Chondrocyte (in vitro differentiated cells): ENCODE measurements at regions not wholly inside any gene's neighbourhood (a gene's known extent, or its start where the extent isn't known, plus 50 kb on each side); places are given as distances from the start of the nearest gene placed in this dataset.

ENCODE experiments used
- DNase-seq: peaks from one replicate; pipeline ENCODE4 v3.0.0; 2021; ENCODE audit warnings: mixed read lengths, low spot score
- H3K27ac Mint-ChIP-seq: one replicate; pipeline ENCODE4 v1.8.0; 2021; ENCODE audit warnings: mild to moderate bottlenecking, moderate library complexity, mixed read lengths; ENCODE audit not compliant: unreplicated experiment
- H3K27me3 Mint-ChIP-seq: 2 replicates; pipeline ENCODE4 v1.8.0; 2021; ENCODE audit warnings: low read depth, mixed read lengths
- H3K36me3 Mint-ChIP-seq: 2 replicates; pipeline ENCODE4 v1.8.0; 2021; ENCODE audit warnings: low read depth, mixed read lengths
- H3K4me1 Mint-ChIP-seq: 2 replicates; pipeline ENCODE4 v1.8.0; 2021; ENCODE audit warnings: low read depth, mild to moderate bottlenecking, mixed read lengths
- H3K4me3 Mint-ChIP-seq: one replicate; pipeline ENCODE4 v1.8.0; 2021; ENCODE audit warnings: mild to moderate bottlenecking, moderate library complexity, mixed read lengths; ENCODE audit not compliant: unreplicated experiment
- H3K9me3 Mint-ChIP-seq: 2 replicates; pipeline ENCODE4 v1.8.0; 2021; ENCODE audit warnings: low read depth, mixed read lengths
- TF ChIP-seq, protein P1 (sequence below): fragments of 200-600 bp; sonication (generic); IDR thresholded peaks from 2 replicates; pipeline ENCODE4 v1.5.0; 2021; ENCODE audit warnings: antibody characterized with exemption, mild to moderate bottlenecking, moderate library complexity

DNA sequence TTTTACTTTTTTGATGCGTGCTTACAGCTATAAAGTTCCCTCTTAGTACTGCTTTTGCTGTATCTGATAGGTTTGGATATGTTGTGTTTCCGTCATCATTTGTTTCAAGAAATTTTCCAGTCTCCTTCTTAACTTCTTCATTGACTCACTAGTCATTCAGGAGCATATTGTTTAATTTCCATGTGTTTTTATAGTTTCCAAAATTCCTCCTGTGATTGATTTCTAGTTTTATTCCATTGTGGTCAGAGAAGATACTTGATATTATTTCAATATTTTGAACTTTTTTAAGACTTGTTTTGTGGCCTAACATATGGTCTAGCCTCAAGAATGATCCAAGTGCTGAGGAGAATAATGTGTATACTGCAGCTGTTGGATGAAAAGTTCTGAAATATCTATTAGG lies 75.5 kb upstream of the CREB5 start:
- no peaks in the 10 kb centered on the region for H3K27me3 Mint-ChIP-seq
- H3K4me1 Mint-ChIP-seq = no peaks in the 10 kb centered on the region
- H3K9me3 Mint-ChIP-seq = peaks cover 16% of the 10 kb centered on the region
- no peak overlapping the region for H3K27ac Mint-ChIP-seq
- H3K4me3 Mint-ChIP-seq = no peak overlapping the region
- TF ChIP-seq, protein P1, sequence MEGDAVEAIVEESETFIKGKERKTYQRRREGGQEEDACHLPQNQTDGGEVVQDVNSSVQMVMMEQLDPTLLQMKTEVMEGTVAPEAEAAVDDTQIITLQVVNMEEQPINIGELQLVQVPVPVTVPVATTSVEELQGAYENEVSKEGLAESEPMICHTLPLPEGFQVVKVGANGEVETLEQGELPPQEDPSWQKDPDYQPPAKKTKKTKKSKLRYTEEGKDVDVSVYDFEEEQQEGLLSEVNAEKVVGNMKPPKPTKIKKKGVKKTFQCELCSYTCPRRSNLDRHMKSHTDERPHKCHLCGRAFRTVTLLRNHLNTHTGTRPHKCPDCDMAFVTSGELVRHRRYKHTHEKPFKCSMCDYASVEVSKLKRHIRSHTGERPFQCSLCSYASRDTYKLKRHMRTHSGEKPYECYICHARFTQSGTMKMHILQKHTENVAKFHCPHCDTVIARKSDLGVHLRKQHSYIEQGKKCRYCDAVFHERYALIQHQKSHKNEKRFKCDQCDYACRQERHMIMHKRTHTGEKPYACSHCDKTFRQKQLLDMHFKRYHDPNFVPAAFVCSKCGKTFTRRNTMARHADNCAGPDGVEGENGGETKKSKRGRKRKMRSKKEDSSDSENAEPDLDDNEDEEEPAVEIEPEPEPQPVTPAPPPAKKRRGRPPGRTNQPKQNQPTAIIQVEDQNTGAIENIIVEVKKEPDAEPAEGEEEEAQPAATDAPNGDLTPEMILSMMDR = no peak
- no peak for DNase-seq
- H3K36me3 Mint-ChIP-seq = peaks cover 5% of the 10 kb centered on the region

DNA sequence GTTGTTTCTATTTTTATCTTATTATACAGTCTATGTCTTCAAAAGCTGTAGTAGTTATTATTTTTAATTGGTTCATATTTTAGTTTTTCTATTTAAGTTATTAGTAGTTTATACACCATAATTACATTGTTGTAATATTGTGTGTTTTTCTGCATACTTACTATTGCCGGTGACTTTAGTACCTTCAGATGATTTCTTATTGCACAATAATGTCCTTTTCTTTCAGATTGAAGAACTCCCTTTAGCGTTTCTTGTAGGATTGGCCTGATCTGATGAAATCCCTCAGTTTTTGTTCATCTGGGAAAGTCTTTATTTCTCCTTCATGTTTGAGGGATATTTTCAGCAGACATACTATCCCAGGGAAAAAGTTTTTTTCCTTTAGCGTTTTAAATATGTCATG lies 74.3 kb upstream of the CREB5 start:
- Mint-ChIP-seq H3K9me3 (peaks cover 16% of the 10 kb centered on the region), H3K27ac (no peak overlapping the region), H3K27me3 (no peaks in the 10 kb centered on the region), H3K4me3 (no peak overlapping the region), H3K4me1 (no peaks in the 10 kb centered on the region), H3K36me3 (peaks cover 5% of the 10 kb centered on the region)
- no peak for DNase-seq
- TF ChIP-seq, protein P1 = no peak

DNA sequence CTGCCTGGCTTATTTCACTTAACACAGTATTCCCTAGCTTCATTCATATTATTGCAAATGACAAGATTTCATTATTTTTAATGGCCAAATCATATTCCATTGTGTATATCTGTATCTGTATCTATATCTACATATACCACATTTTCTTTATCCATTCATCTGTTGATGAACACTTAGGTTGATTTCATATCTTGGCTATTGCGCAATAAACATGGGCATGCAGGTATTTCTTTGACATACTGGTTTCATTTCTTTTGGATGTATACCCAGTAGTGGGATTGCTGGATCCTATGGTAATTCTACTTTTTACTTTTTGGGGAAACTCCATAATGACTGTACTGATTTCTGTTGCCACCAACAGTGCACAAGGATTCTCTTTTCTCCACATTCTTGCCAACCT lies 68.9 kb upstream of the CREB5 start:
- H3K27ac Mint-ChIP-seq = no peak overlapping the region
- peaks cover 4% of the 10 kb centered on the region for H3K36me3 Mint-ChIP-seq
- TF ChIP-seq, protein P1 = no peak
- H3K9me3 Mint-ChIP-seq = peaks cover 18% of the 10 kb centered on the region
- DNase-seq = no peak
- H3K4me1 Mint-ChIP-seq = peaks cover 25% of the 10 kb centered on the region
- no peak overlapping the region for H3K4me3 Mint-ChIP-seq
- no peaks in the 10 kb centered on the region for H3K27me3 Mint-ChIP-seq

DNA sequence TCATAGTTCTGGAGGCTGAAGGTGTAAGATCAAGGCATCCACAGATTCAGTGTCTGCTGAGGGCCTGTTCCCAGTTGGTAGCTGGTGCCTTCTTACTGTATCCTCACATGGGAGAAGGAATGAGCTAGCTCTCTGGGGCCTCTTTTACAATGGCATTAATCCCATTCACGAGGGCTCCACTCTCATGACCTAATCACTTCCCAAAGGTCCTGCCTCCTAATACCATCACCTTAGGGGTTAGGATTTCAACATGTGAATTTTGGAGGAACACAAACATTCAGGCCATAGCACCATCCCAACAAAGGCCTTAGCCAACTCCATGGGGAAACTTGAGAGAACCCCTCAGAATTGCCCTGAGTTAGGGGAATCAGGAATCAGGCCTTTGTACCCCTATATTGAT lies 66.1 kb upstream of the CREB5 start:
- Mint-ChIP-seq H3K4me1 (peaks cover 30% of the 10 kb centered on the region), H3K4me3 (no peak overlapping the region), H3K9me3 (peaks cover 13% of the 10 kb centered on the region), H3K27ac (peak overlapping the region; percentile 71), H3K36me3 (no peaks in the 10 kb centered on the region), H3K27me3 (no peaks in the 10 kb centered on the region)
- TF ChIP-seq, protein P1 = no peak
- no peak for DNase-seq

DNA sequence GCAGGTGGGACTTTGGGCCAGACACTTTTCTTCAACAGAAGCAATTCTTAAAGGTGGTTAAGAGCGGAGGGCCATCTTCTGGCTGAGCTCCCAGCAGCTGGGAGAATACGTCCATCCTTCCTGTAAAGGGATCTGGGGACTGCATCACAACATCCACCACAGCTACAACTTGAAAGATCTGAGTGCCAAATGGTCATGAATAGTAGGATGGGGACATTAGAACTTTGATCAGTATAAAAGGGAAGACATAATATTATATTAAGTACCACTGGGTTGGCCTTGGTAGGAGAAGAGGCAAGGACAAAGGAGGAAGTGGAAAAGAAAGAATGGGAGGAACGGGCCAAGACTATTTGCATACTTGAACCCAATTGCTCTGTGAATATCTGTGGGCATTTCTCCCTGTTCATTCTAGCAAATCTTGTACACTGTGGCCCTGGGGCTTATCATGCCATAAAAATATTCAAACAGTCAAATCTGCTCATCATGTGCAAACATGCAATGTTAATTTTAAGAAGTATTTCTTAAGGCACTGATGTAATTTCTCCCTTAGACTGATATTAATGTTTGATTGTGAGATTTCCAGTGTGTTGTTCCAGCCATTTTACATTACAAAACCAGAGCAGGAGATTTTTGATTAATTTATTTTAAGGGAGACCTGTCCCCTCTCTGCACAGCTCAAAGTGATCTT lies 65.5 kb upstream of the CREB5 start:
- TF ChIP-seq, protein P1 = no peak

More for the DNA sequence above, 65.5 kb upstream of the CREB5 start:
- no peak for DNase-seq
- Mint-ChIP-seq H3K4me1 (peaks cover 30% of the 10 kb centered on the region), H3K27me3 (no peaks in the 10 kb centered on the region), H3K4me3 (no peak overlapping the region), H3K27ac (peak overlapping the region; percentile 71), H3K36me3 (no peaks in the 10 kb centered on the region), H3K9me3 (peaks cover 13% of the 10 kb centered on the region)
